HG03108 (cell line): ENCODE measurements at regions not wholly inside any gene's neighbourhood (a gene's known extent, or its start where the extent isn't known, plus 50 kb on each side); places are given as distances from the start of the nearest gene placed in this dataset.

Experiments
- ATAC-seq: cut with Tn5 transposase; IDR thresholded peaks from one replicate; pipeline ENCODE4 v1.9.1; 2021; ENCODE audit warnings: moderate library complexity; ENCODE audit not compliant: unreplicated experiment

- no peak for ATAC-seq
These were observed 147.0 kb downstream of the FGF9 start for GRCh38 chr13:21817878-21818277.

DNA sequence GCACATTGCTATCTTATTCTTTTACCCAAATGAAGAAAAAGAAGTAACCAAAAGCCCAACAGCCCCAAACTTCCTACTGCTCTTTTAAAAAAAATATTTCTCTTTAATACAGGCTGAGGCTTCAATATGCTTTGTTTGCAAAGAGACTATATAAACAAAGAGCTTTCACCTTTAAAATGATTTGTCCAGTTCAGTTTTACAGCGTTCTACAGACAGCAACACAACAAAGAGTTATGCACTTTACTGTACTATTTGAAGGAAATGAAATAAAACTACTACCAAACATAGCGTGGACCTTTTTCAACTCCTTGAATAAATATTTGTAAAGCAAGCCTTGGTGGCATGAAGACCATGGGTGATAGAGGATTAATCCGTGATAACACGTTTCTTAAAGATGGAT is 151.2 kb downstream of the FGF9 start:
- no peak for ATAC-seq

GRCh38 chr13:21823416-21823815 is 152.5 kb downstream of the FGF9 start:
- no peak for ATAC-seq

DNA sequence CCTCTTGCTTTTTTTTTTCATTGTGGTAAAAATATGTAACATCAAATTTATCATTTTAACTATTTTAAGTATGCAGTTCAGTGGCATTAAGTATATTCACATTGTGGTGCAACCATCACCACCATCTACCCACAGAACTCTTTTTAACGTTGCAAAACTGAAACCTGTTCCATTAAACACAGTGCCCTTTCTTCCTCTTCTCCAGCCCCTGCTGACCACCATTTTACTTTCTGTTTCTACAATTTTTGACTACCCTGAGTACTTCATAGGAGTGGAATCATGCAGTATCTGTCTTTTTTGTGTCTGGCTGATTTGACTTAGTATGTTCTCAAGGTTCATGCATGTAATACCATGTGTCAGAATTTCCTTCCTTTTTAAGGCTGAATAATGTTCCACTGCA is 153.1 kb downstream of the FGF9 start:
- no peak for ATAC-seq

DNA sequence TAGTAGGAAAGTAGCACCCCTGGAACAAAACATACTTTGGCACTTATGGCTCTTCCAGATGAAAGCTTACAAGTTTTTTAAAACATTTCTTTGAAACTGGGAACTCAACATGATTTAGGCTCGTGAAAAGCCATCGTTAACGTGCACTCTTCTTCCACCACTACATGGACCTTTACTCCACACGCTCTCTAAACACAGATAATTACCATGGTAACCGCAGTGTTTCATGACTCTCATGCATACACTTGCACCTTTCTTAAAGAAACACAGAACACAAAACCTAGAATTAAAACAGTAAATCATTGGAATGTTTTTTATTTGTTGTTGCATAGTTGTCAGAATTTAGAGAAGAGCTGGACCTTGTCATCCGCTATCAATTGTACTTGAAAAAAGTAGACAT is 154.3 kb downstream of the FGF9 start:
- no peak for ATAC-seq

GRCh38 chr13:21825801-21826200 is 154.9 kb downstream of the FGF9 start:
- ATAC-seq = no peak

GRCh38 chr13:21826214-21827015 is 155.5 kb downstream of the FGF9 start:
- ATAC-seq = no peak

DNA sequence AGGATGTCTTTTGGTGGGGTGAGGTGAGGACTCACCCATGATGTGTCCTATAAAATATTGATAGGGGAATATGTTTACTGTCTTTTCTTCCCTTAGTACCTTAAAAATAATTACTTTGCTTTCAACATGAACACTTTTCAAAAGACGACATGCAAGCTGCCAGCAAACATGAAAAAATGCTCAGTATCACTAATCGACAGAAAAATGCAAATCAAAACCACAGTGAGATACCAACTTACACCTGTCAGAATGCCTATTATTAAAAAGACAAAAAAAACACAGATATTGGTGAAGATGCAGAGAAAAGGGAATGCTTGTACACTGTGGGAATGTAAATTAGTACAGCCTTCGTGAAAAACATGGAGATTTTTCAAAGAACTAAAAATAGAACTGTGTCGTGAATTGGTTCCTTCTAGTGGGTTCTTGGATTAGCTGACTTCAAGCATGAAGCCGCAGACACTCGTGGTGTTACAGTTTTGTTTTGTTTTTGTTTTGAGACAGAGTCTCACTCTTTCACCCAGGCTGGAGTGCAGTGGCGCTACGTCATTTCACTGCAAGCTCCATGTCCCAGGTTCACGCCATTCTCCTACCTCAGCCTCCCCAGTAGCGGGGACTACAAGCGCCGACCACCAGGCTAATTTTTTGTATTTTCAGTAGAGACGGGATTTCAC is 160.9 kb downstream of the FGF9 start:
- no peak for ATAC-seq

DNA sequence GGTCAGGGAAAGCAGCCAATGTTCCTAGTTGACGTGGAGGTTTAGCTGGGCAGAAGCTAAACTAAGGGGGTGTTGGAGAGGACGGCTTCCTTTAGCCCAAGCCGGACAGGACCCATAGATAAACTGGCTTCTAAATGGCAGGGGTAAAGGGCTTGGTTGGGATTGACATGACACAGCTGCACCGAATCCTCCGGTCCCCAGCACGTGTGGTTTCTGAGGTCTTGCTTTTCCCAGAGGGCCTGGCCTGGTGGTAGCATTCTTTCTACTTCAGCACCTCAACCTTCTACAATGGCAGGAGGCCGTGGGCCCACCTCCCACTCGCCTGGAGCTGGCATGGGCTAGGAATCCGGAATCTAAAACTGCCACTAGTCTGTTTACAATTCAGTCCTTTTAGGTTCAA is 163.0 kb downstream of the FGF9 start:
- ATAC-seq = no peak

- no peak for ATAC-seq
These were observed 163.6 kb downstream of the FGF9 start for GRCh38 chr13:21834521-21834920.

DNA sequence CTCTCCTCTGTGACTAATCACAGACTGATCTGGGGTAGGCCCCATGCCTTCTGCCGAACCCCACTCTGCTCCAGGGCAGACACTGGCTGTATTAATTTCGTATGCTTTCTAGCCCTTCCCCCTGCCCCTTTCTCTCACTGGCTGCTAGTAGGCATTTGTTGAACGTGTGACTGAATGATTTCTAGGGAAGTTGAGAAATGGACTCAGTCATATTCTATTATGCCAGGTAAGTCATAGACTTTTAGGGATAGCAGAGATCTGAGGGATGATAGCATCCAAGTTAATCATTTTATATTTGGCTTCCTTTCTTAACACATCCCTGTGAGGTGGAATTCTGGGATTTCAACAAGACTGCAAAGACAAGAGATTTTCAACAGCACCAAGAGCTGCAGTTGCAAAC is 166.4 kb downstream of the FGF9 start:
- no peak for ATAC-seq

DNA sequence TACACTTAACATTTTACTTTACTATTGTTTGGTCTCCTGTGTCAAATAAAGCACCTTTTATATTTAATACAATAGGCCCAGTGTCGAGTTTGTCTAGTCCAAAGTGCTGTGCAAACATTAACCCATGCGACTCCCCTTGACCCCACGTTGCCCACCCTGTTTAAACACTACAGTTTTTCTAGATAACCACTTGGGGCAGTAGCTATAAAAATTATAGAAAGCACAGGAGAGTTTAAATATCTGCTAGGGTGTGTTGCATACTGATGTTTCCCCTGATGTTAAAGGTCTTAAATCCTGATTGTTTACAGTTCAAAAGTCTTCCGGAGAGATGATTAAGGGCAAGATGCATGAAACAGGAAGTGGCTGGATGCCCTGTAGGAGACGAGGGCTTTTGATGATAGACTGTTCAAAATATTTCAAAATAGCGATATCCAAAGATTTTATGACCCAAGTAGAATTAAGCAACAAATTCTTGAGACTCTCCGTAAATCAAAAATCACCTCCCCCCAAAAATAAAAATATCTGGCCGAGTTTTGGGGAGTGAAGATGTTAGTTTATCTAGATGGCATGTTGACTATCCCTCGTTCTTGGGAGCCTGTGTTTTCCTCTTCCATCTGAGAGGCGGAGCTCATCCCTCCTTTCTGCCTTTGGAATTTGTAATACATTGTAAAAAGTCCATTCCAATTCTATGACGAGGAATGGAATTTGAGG is 167.1 kb downstream of the FGF9 start:
- no peak for ATAC-seq

GRCh38 chr13:21846605-21847004 is 175.7 kb downstream of the FGF9 start:
- ATAC-seq = no peak

GRCh38 chr13:21849323-21849722 is 178.4 kb downstream of the FGF9 start:
- no peak for ATAC-seq

DNA sequence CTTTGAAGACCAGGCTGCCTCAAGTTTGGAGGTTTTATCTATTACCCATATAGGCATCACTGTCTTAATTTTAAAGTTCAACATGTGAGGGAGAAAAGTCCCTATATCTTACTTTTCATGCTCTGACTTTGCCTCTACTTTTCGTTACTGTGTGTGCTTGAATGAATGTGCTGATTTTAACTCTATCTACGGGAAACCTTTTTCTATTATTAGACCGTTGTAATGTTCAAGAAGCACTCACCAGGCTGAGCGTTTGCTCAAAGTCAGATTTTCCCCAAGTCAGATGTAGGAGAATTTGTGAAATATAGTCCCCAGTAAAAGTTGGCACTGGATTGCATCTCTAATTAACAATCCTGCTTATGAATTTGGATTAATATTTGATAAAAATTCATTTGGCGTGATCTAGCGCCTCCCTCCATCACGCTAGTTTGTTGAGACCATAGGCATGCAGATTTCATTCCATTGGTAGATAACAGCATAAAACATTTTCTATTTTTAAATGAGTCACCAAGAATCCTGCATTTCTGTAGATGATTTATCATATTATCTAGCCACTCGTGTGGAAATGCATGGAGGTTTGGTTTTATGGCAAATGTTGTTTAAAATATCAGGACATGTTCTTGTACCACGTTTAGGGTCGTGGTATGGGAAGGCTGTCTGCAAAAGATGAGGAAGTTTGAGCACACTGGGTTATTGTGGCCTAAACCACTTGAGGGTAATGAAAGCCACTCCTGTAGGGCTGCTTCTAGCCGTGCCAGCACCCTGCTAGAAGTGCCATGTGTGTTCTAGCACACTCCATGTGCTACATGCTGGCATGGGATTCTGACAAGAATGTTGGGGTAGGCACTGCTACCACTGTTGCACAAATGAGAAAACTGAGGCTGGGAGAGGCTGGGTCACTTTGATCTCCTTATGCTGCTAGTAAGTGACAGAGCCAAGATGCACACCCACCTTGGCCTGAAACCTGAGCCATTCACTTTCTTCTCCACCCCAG is 179.4 kb downstream of the FGF9 start:
- ATAC-seq = no peak

GRCh38 chr13:21852043-21852442 is 181.2 kb downstream of the FGF9 start:
- ATAC-seq = no peak

DNA sequence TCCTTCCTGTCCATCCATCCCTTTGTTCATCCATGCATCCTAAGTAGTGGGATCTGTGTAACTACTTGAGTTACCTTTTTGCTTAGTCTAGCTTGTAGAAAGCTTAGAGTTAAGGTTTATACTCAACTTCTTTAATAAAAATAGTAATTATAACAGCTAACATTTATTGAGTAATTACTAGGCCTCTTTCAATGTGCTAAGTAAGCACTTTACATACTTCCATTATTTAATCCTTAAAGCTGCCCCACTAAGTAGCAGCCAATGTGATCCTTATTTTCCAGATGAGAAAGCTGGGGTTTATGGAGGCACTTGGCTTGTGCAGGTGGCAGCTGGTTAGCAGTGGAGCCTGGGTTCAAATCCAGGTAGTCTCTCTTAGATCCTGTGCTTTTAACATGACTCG is 182.9 kb downstream of the FGF9 start:
- ATAC-seq = no peak

DNA sequence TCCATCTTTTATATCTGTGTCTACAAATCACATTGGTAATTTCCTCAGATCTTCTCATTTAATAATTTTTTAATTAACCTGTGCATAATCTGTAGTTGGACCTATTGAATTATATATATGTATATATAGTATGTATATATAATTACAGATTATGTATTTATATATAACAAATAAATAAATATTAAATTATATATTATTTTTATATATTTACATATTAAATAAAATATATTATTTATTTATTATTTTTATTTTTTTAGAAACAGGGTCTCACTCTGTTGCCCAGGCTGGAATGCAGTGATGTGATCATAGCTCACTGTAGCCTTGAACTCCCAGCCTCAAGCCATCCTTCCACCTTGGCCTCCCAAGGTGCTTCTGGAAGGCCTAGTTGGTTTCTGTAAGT is 197.9 kb downstream of the FGF9 start:
- no peak for ATAC-seq

- ATAC-seq = no peak
These were observed 200.5 kb downstream of the FGF9 start for GRCh38 chr13:21871382-21871781.

- no peak for ATAC-seq
These were observed 201.0 kb downstream of the FGF9 start for GRCh38 chr13:21871919-21872318.

DNA sequence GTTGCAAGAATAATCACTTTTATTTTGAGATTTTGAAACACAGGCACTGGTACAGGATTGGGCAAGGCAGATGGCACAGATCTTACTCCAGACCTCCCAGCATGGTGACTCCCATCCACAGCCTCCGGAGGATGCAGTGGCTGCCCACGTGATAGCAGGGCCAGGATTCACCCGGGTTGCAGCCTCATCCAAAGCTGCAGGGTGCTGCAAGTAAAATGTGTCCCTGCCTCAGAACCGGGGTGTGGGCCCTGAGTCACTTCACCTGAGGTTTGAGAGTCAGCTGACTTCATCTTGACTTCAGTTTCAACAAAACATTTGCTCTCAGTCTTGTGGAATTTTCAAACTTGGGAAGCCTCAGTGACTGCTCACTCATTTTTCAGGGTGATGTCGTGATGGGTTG is 201.9 kb downstream of the FGF9 start:
- no peak for ATAC-seq
